Mononuclear cell (primary cell): ENCODE measurements at regions not wholly inside any gene's neighbourhood (a gene's known extent, or its start where the extent isn't known, plus 50 kb on each side); places are given as distances from the start of the nearest gene placed in this dataset.
"Not testable (repeated sequence)": the region's sequence is repeated elsewhere in the genome, so short reads cannot be mapped to it uniquely, and the experiment has no call there.

Source experiments
- H3K27me3 ChIP-seq: 2 replicates; pipeline ENCODE4 v1.6.0; 2011; ENCODE audit warnings: low read length, control low read depth; ENCODE audit not compliant: insufficient read depth
- H3K4me1 ChIP-seq: 2 replicates; pipeline ENCODE4 v1.5.1; 2011; ENCODE audit warnings: mild to moderate bottlenecking, low read length, control low read depth; ENCODE audit not compliant: insufficient read depth
- H3K4me3 ChIP-seq: 2 replicates; pipeline ENCODE4 v1.5.1; 2011; ENCODE audit warnings: mild to moderate bottlenecking, low read length, moderate library complexity
- H3K9me3 ChIP-seq: 2 replicates; pipeline ENCODE4 v1.5.1; 2011; ENCODE audit warnings: low read depth, mild to moderate bottlenecking, control low read depth, low read length

GRCh38 chr16:85228970-85229430 is 116.7 kb upstream of the CIBAR2 start:
- H3K4me1 ChIP-seq: no peaks in the 10 kb centered on the region
- no peak overlapping the region for H3K4me3 ChIP-seq
- no peaks in the 10 kb centered on the region for H3K27me3 ChIP-seq
- H3K9me3 ChIP-seq: no peaks in the 10 kb centered on the region

GRCh38 chr16:85229869-85230462 is 117.7 kb upstream of the CIBAR2 start:
- Histone ChIP-seq H3K27me3 (no peaks in the 10 kb centered on the region), H3K4me3 (no peak overlapping the region), H3K9me3 (no peaks in the 10 kb centered on the region), H3K4me1 (no peaks in the 10 kb centered on the region)

DNA sequence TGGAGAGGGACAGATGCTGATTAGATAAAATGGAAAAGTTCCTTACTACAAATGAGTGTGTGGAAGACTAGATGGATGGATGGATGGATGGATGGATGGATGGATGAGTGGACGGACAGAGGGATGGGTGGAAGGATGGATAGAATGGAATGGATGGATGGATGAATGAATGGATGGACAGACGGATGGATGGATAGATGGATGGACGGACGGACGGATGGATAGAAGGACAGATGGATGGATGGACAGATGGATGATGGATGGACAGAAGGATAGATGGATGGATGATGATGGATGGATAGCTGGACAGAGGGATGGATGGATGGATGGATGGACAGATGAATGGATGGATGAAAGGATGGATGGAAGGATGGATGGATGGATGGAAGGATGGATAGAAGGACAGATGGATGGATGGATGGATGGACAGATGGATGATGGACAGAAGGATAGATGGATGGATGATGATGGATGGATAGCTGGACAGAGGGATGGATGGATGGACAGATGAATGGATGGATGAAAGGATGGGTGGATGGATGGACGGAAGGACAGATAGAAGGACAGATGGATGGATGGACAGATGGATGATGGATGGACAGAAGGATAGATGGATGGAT is 118.6 kb upstream of the CIBAR2 start:
- not testable (repeated sequence) for H3K9me3 ChIP-seq, H3K4me1 ChIP-seq, H3K4me3 ChIP-seq, H3K27me3 ChIP-seq

DNA sequence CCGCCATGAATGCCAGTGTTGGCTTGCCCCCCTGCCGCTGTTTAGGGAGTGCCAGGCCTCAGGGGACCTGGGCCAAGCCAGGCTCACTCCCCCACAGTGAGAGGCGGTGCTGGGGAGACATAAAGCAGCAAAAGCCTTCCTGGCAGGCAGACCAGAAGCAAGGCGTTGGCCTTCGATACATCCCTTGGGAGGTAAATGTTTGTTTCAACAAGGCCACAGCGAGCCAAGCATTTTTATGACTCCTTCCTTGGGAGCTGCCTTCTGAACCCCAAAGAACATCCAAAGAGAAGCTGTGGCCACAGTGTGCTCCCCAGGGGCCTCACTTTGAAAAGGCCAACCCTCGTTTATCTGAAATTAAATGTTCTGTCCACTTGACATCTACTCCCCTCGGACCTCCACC is 119.7 kb upstream of the CIBAR2 start:
- Histone ChIP-seq H3K9me3 (no peaks in the 10 kb centered on the region), H3K27me3 (peaks cover 8% of the 10 kb centered on the region), H3K4me1 (peaks cover 4% of the 10 kb centered on the region), H3K4me3 (no peak overlapping the region)

GRCh38 chr16:85232369-85233142 is 120.3 kb upstream of the CIBAR2 start:
- peaks cover 4% of the 10 kb centered on the region for H3K4me1 ChIP-seq
- no peaks in the 10 kb centered on the region for H3K9me3 ChIP-seq
- H3K4me3 ChIP-seq: no peak overlapping the region
- H3K27me3 ChIP-seq: peaks cover 8% of the 10 kb centered on the region

DNA sequence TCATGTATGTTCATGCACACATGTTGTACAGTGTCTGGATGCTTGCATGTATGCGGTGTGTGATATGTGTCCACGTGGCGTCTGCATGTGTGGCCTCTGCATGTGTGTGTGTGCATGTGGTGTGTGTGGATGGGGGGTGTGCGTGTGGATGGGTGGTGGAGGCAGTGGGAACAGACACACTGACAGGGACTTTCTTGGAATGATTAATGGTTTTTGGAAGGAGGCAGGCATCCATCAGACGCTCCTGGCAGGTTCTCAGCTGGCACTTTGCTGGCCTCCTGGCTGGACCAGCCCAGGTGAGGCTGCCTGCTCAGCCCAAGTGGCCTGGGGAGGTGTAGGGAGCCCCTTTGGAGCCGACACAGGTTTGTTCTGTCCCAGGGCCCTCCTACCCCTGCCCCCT is 121.2 kb upstream of the CIBAR2 start:
- no peak overlapping the region for H3K4me3 ChIP-seq
- no peaks in the 10 kb centered on the region for H3K9me3 ChIP-seq
- H3K27me3 ChIP-seq: peaks cover 8% of the 10 kb centered on the region
- peaks cover 4% of the 10 kb centered on the region for H3K4me1 ChIP-seq

- H3K27me3 ChIP-seq: peaks cover 8% of the 10 kb centered on the region
- peaks cover 4% of the 10 kb centered on the region for H3K4me1 ChIP-seq
- H3K9me3 ChIP-seq: no peaks in the 10 kb centered on the region
- H3K4me3 ChIP-seq: no peak overlapping the region
Measured at GRCh38 chr16:85234310-85235204, 122.3 kb upstream of the CIBAR2 start.

DNA sequence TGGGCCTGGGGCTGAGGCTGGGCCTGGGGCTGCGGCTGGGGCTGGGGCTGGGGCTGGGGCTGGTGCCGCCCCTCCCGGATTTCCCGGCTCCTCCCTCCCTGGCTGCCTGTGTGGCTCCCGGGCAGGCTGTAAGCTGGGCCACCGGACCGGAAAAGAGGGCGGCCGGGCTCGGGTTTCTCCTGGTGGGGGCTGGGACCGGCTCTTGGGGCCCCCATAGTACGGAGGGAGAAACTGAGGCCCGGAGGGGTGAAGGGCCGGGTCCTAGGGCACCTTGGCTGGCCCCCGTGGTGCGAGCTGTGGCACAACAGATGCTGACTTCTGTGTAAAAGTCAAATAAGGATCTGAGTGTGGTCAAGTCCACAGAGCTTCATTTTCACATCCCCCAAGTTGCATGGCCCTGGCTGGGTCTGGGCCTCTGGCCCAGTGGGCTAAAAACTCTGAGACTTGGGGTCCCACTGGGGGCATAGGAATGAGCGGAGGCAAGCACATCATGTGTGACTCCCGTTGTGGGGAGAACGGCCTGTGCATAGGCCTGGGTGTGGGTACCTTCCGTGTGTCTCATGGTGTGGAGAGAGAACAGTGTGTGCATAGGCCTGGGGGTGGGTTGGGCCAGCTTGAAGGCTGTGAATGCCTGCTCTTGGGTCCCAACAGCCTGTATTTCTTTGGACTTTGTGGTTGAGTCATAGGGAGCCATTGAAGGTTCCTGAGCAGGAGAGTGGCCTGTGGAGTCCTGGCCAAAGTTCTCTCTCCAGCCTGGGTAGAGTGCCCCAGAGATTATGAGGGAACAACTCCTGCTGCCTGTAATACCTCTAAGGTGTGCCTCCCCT is 123.9 kb upstream of the CIBAR2 start:
- Histone ChIP-seq H3K4me3 (no peak overlapping the region), H3K27me3 (peaks cover 8% of the 10 kb centered on the region), H3K4me1 (peaks cover 4% of the 10 kb centered on the region), H3K9me3 (no peaks in the 10 kb centered on the region)

- Histone ChIP-seq H3K4me3 (no peak overlapping the region), H3K9me3 (no peaks in the 10 kb centered on the region), H3K4me1 (peaks cover 4% of the 10 kb centered on the region), H3K27me3 (peaks cover 8% of the 10 kb centered on the region)
Measured at GRCh38 chr16:85236818-85237150, 124.5 kb upstream of the CIBAR2 start.

GRCh38 chr16:85237817-85238216 is 125.5 kb upstream of the CIBAR2 start:
- H3K27me3 ChIP-seq: peaks cover 8% of the 10 kb centered on the region
- peaks cover 4% of the 10 kb centered on the region for H3K4me1 ChIP-seq
- no peak overlapping the region for H3K4me3 ChIP-seq
- no peaks in the 10 kb centered on the region for H3K9me3 ChIP-seq

DNA sequence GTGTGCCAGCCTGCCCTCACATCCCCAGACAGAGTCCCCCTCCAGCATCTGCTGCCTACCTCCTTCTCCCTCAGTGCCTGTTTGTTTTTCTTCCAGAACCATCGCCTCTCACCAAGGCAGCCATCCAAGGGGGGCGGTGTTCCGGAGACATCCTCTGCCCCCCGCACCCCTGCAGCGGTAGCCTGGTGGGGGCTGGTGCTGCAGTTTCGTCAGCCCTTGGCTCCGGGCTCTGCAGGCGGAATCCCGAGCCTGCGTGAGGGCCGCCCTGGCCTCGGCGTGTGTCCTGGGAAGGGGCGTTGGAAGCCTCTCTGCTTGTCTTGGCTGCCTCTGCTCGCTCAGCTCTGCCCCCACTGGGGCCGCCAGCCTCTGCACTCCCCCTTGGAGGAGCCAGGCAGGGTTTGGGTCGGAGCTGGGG is 126.0 kb upstream of the CIBAR2 start:
- Histone ChIP-seq H3K27me3 (peaks cover 8% of the 10 kb centered on the region), H3K4me3 (no peak overlapping the region), H3K4me1 (peaks cover 4% of the 10 kb centered on the region), H3K9me3 (no peaks in the 10 kb centered on the region)

DNA sequence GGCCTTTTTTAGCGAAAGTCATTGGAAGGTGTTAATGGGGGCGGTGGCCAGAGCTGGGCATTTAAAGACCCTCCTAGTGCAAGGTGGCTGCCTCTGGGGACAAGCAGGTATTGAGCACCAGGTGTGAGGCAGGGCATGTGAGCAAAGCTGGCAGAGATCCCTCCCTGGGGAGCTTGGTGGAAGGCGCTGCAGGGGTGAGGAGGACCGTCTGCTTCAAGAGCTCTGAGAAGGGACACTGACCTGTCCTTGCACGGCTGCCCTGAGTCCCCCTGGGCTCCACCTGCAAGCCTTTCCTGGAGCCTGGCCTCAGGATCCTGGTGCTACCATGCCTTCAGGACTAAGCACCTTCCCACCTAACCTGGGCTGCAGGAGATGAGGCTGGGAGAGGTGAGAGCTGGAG is 127.0 kb upstream of the CIBAR2 start:
- H3K4me1 ChIP-seq: peaks cover 4% of the 10 kb centered on the region
- peaks cover 8% of the 10 kb centered on the region for H3K27me3 ChIP-seq
- H3K4me3 ChIP-seq: no peak overlapping the region
- H3K9me3 ChIP-seq: no peaks in the 10 kb centered on the region

- Histone ChIP-seq H3K4me3 (no peak overlapping the region), H3K9me3 (no peaks in the 10 kb centered on the region), H3K27me3 (peaks cover 8% of the 10 kb centered on the region), H3K4me1 (peaks cover 4% of the 10 kb centered on the region)
Measured at GRCh38 chr16:85239871-85240270, 127.6 kb upstream of the CIBAR2 start.
